MCF 10A (cell line): ENCODE measurements at regions not wholly inside any gene's neighbourhood (a gene's known extent, or its start where the extent isn't known, plus 50 kb on each side); places are given as distances from the start of the nearest gene placed in this dataset.

Experiments
- BruUV-seq: library from RNA; stranded (reverse); fragments of 400-500 nt; replicated peaks from 2 replicates; lab custom pipeline; 2021; lab: Mats Ljungman, UMichigan
- CTCF ChIA-PET: fragments of 300-600 bp; sonication (Branson Sonifier 250); formaldehyde crosslinking; extraction: SDS; loops from one replicate; lab custom pipeline; 2021; ENCODE audit warnings: antibody characterized with exemption, inconsistent platforms; lab: Yijun Ruan, JAX
- POLR2A ChIA-PET: fragments of 300-600, 350-650 bp; sonication (Branson Sonifier 250); formaldehyde crosslinking; extraction: SDS; loops from one replicate; lab custom pipeline; 2020; ENCODE audit warnings: antibody characterized with exemption, inconsistent platforms; lab: Yijun Ruan, JAX
- DNase-seq: peaks from one replicate; pipeline ENCODE4 v3.0.0-alpha.2; 2018; ENCODE audit not compliant: unreplicated experiment
- H3K27ac Mint-ChIP-seq: one replicate; pipeline ENCODE4 v1.8.0; 2022; ENCODE audit warnings: mild to moderate bottlenecking, low read depth, mixed read lengths; ENCODE audit not compliant: unreplicated experiment
- H3K27me3 Mint-ChIP-seq: one replicate; pipeline ENCODE4 v1.8.0; 2022; ENCODE audit warnings: mixed read lengths; ENCODE audit not compliant: insufficient read depth, unreplicated experiment
- H3K36me3 Mint-ChIP-seq: one replicate; pipeline ENCODE4 v1.8.0; 2022; ENCODE audit warnings: mild to moderate bottlenecking, moderate library complexity, mixed read lengths; ENCODE audit not compliant: insufficient read depth, unreplicated experiment
- H3K4me1 Mint-ChIP-seq: one replicate; pipeline ENCODE4 v1.8.0; 2022; ENCODE audit warnings: mixed read lengths; ENCODE audit not compliant: insufficient read depth, unreplicated experiment
- H3K4me3 Mint-ChIP-seq: one replicate; pipeline ENCODE4 v1.8.0; 2022; ENCODE audit warnings: mild to moderate bottlenecking, moderate library complexity, mixed read lengths; ENCODE audit not compliant: unreplicated experiment
- H3K9me3 Mint-ChIP-seq: one replicate; pipeline ENCODE4 v1.8.0; 2022; ENCODE audit warnings: mixed read lengths; ENCODE audit not compliant: unreplicated experiment
- intact Hi-C: fragments of 100-400 bp; cut with micrococcal nuclease; formaldehyde crosslinking; loops from 2 replicates; pipeline ENCODE4 v1.14.1; 2022
- TF ChIP-seq, protein P1 (sequence below): fragments of 200-600 bp; IDR thresholded peaks from one replicate; pipeline ENCODE4 v1.8.0; 2022; ENCODE audit warnings: antibody characterized with exemption, mild to moderate bottlenecking; ENCODE audit not compliant: unreplicated experiment

DNA sequence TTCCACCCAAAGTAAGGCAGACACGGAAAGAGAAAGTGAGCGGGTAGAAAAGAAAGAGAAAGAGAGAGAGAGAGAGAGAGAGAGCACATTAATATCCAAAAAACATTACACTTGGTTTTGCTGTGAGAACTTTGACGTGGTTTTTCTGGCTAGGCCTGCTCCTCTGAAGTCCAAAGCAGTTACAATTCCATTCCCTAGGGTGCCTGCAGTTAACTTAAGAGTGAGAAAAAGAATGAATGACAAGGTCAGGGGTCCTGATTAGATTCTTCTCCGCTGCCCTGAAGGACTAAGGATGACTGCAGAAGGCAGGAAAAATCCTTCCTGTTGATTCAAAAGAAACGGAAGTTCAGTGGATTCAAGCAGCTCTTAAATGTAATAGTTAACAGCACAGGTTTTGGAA is 589.8 kb downstream of the PRELID2 start:
- POLR2A ChIA-PET: interaction anchor here (0.6 to 0.8 kb wide), 3 partner anchors 898 to 1058 kb away, joined by 3 read pairs; no protein-coding TSS in a partner anchor
- no peak overlapping the region for H3K4me3 Mint-ChIP-seq

DNA sequence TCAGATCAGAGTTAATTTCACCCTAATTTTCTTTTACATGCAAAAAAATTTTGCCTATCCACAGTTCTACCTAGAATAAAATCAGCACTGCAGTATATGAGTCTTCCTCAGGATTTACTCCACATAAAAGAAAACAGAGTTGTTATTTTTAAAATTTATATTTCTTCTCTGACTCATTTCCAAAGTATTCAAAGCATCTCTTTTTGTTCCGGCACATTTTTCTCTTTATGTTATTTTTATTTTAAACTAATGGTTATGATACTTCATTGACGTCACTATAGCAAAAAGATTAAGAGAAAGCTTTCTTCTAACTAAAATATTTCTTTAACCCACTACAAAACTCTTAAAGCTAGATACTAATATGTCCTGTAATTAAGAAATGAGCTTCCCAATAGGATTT is 590.4 kb downstream of the PRELID2 start:
- Mint-ChIP-seq H3K9me3 (no peaks in the 10 kb centered on the region), H3K4me1 (peaks cover 42% of the 10 kb centered on the region), H3K36me3 (no peaks in the 10 kb centered on the region), H3K27me3 (no peaks in the 10 kb centered on the region), H3K4me3 (no peak overlapping the region), H3K27ac (peak overlapping the region; percentile 78)
- CTCF ChIA-PET: no interaction called here
- TF ChIP-seq, protein P1, sequence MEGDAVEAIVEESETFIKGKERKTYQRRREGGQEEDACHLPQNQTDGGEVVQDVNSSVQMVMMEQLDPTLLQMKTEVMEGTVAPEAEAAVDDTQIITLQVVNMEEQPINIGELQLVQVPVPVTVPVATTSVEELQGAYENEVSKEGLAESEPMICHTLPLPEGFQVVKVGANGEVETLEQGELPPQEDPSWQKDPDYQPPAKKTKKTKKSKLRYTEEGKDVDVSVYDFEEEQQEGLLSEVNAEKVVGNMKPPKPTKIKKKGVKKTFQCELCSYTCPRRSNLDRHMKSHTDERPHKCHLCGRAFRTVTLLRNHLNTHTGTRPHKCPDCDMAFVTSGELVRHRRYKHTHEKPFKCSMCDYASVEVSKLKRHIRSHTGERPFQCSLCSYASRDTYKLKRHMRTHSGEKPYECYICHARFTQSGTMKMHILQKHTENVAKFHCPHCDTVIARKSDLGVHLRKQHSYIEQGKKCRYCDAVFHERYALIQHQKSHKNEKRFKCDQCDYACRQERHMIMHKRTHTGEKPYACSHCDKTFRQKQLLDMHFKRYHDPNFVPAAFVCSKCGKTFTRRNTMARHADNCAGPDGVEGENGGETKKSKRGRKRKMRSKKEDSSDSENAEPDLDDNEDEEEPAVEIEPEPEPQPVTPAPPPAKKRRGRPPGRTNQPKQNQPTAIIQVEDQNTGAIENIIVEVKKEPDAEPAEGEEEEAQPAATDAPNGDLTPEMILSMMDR: no peak
- no TSS peak for BruUV-seq
- intact Hi-C loops: loop anchor here (5.0 kb wide), 2 partner anchors 583 to 803 kb away; no protein-coding TSS in a partner anchor
- DNase-seq: peak; percentile 39
- POLR2A ChIA-PET: interaction anchor here (0.6 to 0.8 kb wide), 3 partner anchors 490 to 1047 kb away, joined by 3 to 4 read pairs (median 3); no protein-coding TSS in a partner anchor

More for the DNA sequence above, 589.8 kb downstream of the PRELID2 start:
- Mint-ChIP-seq H3K9me3 (no peaks in the 10 kb centered on the region), H3K27ac (peak overlapping the region; percentile 78), H3K36me3 (no peaks in the 10 kb centered on the region), H3K4me1 (peaks cover 42% of the 10 kb centered on the region), H3K27me3 (no peaks in the 10 kb centered on the region)
- DNase-seq: no peak
- intact Hi-C loops: loop anchor here (5.0 kb wide), 1 partner anchor 802 kb away; no protein-coding TSS in a partner anchor
- CTCF ChIA-PET: interaction anchor here (0.6 kb wide), 1 partner anchor 922 kb away, joined by 3 read pairs; no protein-coding TSS in a partner anchor
- BruUV-seq: no TSS peak
- TF ChIP-seq, protein P1: no peak

DNA sequence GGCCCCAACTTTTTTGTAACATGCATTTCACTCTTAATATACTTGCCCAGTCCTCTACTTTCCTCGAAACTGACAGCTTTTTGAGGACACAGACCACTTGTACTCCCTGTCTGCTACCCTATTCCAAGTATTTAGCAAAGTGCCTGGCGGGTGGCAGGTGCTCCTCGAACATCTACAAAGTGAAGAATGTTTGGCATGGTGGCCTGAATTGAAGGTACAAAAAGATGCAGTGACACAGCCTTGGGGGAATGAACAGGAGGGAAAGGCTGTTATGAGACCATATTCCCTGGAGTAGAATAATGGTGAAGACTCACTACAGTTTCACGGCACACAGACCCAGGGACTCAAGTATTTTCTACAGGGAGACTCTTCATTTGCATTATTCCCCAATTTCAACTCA is 590.9 kb downstream of the PRELID2 start:
- intact Hi-C loops: loop anchor here (5.0 kb wide), 1 partner anchor 583 kb away; no protein-coding TSS in a partner anchor
- BruUV-seq: no TSS peak
- H3K27ac Mint-ChIP-seq: peak overlapping the region; percentile 78

DNA sequence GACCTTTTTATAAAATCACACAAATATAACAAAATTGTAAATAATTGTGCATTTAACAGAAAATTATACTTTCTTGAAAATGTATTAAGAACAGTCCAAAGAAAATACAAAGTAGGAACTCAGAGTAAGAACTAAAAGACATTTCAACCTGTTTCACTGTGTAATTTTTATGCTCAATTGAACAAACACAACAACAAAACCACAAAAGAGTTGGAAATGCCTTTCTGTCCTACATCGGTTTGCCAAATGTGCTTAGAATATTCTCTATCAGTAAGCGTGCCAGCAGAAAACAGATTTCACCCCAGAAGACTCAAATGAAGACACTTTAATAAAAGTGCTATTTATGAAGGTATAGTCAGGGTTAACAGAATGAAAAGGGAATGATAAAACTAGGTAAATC is 592.1 kb downstream of the PRELID2 start:
- CTCF ChIA-PET: interaction anchor here (1.9 kb wide), 1 partner anchor 775 kb away, joined by 5 read pairs; no protein-coding TSS in a partner anchor
- Mint-ChIP-seq H3K27me3 (no peaks in the 10 kb centered on the region), H3K4me1 (peaks cover 42% of the 10 kb centered on the region), H3K36me3 (no peaks in the 10 kb centered on the region), H3K27ac (no peak overlapping the region), H3K9me3 (no peaks in the 10 kb centered on the region), H3K4me3 (no peak overlapping the region)
- intact Hi-C loops: loop anchor here (5.0 kb wide), 1 partner anchor 584 kb away; no protein-coding TSS in a partner anchor
- DNase-seq: no peak
- TF ChIP-seq, protein P1: no peak
- POLR2A ChIA-PET: no interaction called here
- BruUV-seq: no TSS peak

More for the DNA sequence above, 590.9 kb downstream of the PRELID2 start:
- Mint-ChIP-seq H3K4me3 (no peak overlapping the region), H3K9me3 (no peaks in the 10 kb centered on the region), H3K4me1 (peaks cover 42% of the 10 kb centered on the region), H3K27me3 (no peaks in the 10 kb centered on the region), H3K36me3 (no peaks in the 10 kb centered on the region)
- POLR2A ChIA-PET: no interaction called here
- CTCF ChIA-PET: interaction anchor here (0.8 kb wide), 1 partner anchor 222 kb away, joined by 4 read pairs; no protein-coding TSS in a partner anchor
- TF ChIP-seq, protein P1: no peak
- DNase-seq: no peak
